Neuron (in vitro differentiated cells): ENCODE measurements at regions not wholly inside any gene's neighbourhood (a gene's known extent, or its start where the extent isn't known, plus 50 kb on each side); places are given as distances from the start of the nearest gene placed in this dataset.
"Not testable (repeated sequence)": the region's sequence is repeated elsewhere in the genome, so short reads cannot be mapped to it uniquely, and the experiment has no call there.

Experiments
- H2AFZ ChIP-seq: one replicate; pipeline ENCODE4 v1.6.1; 2013; ENCODE audit warnings: low read depth, mild to moderate bottlenecking, inconsistent platforms, low read length, moderate library complexity
- H3K27me3 ChIP-seq: one replicate; pipeline ENCODE4 v1.6.1; 2013; ENCODE audit warnings: low read length; ENCODE audit not compliant: insufficient read depth
- H3K36me3 ChIP-seq: one replicate; pipeline ENCODE4 v1.6.1; 2013; ENCODE audit warnings: low read length; ENCODE audit not compliant: insufficient read depth
- H3K4me1 ChIP-seq: one replicate; pipeline ENCODE4 v1.6.1; 2013; ENCODE audit warnings: low read length; ENCODE audit not compliant: insufficient read depth
- H3K4me3 ChIP-seq: 2 replicates; pipeline ENCODE4 v1.5.1; 2013; ENCODE audit warnings: mild to moderate bottlenecking, low read length, moderate library complexity
- H3K9me3 ChIP-seq: one replicate; pipeline ENCODE4 v1.6.1; 2013; ENCODE audit warnings: low read length

DNA sequence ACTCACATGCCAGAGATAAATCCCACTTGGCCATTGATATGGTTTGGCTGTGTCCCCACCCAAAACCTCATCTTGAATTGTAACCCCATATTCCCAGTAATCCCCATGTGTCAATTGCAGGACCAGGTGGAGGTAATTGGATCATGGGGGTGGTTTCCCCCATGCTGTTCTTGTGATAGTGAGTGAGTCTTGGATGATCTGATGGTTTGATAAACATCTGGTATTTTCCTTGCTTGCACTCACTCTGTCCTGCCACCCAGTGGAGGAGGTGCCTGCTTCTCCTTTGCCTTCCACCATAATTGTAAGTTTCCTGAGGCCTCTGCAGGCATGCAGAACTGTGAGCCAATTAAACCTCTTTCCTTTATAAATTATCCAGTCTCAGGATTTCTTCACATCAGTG lies 50.4 kb upstream of the B3GAT2 start:
- not testable (repeated sequence) for H3K4me3 ChIP-seq, H3K9me3 ChIP-seq, H2AFZ ChIP-seq, H3K36me3 ChIP-seq, H3K27me3 ChIP-seq
- H3K4me1 ChIP-seq = peaks cover 11% of the 10 kb centered on the region

DNA sequence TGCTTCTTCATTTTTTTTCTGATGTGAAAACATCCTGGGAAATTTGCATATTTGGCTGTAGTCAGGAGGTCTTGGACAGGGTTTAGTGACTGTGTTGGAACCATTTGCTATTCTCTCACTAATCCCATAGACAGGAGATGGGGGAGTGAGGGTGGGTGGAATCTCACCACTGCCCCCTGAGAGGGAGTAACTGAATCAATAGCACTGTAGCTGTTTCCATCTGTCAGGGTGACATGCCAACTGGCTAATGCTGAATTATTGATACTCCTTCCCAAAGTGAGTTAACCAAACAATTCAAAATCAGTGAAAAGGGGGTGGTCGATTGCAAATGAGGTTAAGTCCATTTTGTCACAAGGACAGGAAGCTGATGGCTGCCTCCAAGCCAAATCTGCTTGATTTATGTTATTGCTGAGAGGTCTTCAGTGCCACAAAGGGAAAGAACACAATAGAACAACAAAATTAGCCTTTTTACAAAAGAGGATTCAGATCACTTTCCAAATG lies 55.1 kb upstream of the B3GAT2 start:
- Histone ChIP-seq H2AFZ (no peak overlapping the region), H3K9me3 (peaks cover 4% of the 10 kb centered on the region), H3K36me3 (no peaks in the 10 kb centered on the region), H3K4me3 (no peak overlapping the region), H3K4me1 (peaks cover 15% of the 10 kb centered on the region), H3K27me3 (no peaks in the 10 kb centered on the region)

DNA sequence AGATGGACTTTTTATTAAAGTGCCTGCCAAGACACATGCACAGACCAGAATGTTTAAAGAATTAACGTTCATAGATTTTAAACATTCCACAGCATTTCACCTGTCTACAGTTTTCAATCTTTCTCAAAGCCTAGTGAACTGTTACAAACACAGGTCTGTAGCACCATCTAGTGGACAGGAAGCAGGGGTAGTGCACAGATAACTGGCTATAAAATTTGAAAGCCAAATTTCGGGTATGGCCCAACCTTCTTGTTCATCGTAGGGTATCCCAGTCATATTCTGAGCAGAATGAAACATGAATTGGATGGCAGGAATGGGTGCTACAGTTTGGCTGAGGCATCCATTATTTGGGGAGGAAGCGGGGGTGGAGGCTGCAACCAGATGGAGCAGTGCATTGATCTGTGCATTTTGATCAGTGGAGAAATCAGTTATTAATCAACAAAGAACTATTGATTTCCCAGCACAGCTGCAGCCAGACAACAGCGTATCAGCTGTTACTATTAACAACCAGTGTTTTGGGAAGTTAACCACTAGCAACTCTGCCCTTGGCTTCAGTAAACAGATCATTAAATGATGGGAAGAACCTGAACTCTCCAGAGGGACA lies 56.1 kb upstream of the B3GAT2 start:
- Histone ChIP-seq H3K4me3 (no peak overlapping the region), H3K27me3 (no peaks in the 10 kb centered on the region), H2AFZ (no peak overlapping the region), H3K9me3 (peaks cover 4% of the 10 kb centered on the region), H3K4me1 (peaks cover 15% of the 10 kb centered on the region), H3K36me3 (no peaks in the 10 kb centered on the region)

DNA sequence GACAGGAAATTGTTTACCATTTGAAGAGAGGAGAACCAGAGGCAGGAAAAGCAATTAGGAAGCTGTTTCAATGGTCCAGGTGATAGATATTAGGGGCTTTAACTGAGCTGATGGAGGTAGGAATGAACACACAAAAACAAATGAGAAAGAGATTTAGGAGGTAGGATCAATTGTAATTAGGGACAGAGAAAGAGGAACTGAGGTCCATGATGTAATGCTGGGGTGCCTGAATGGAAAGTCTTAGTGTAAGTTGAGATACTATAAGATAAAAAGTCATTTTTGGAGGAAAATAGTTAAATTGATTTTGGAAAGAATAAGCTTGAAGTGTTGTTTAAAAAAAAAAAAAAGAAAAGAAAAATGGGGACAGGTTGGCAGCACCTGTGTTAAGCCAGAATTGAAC lies 58.5 kb upstream of the B3GAT2 start:
- Histone ChIP-seq H2AFZ (no peak overlapping the region), H3K27me3 (no peaks in the 10 kb centered on the region), H3K4me3 (no peak overlapping the region), H3K36me3 (no peaks in the 10 kb centered on the region), H3K4me1 (peaks cover 15% of the 10 kb centered on the region), H3K9me3 (no peaks in the 10 kb centered on the region)

DNA sequence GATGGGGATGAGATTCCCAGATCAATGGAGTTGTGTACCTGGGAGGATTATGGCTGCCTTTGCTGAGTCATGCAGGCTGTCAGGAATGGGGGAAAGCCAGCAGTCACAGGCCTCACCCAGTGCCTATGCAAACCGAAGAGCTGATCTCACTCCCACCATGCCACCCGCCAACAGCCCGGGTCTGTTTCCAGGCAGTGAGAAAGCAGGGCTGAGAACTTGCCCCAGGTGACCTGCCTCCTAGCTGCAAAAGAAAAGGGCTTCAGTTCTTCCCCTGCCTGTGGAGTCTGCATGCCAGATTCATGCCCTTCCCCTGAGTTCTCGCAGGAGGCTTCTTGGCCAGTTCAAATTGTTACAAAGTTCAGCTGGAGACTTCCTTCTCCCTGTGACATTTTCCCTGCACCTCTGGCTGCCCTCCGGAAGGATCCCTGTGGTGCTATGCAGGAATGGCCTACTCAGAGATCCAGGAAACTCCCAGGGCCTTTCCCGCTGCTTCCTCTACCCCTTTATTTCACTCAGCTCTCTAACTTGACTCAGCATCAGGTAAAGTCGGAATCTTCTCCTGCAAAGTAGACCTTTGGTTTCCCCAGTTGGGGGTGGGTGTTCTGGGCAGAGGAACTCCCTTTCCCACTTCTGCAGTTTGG lies 71.5 kb upstream of the B3GAT2 start:
- Histone ChIP-seq H3K27me3 (no peaks in the 10 kb centered on the region), H3K4me3 (no peak overlapping the region), H3K36me3 (no peaks in the 10 kb centered on the region), H3K4me1 (peaks cover 25% of the 10 kb centered on the region), H2AFZ (no peak overlapping the region), H3K9me3 (no peaks in the 10 kb centered on the region)

DNA sequence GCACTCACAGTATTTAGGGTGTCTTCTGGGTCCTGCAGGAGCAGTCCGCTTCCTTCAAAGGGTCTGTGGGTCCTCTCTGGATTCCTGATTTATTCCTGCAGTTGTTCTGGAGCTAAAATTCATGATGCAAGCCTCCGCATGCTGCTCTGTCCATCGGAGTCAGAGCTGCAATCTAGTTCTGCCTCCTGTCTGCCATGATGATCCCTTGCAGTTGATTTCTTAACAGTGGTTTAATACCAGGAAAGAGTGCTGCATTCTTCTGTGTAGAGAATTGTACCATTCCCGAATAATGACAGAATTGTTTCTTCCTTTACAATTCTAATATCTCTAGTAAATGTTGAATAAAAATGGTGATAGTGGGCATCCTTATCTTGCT lies 72.0 kb upstream of the B3GAT2 start:
- Histone ChIP-seq H3K27me3 (no peaks in the 10 kb centered on the region), H2AFZ (no peak overlapping the region), H3K36me3 (no peaks in the 10 kb centered on the region), H3K4me1 (peaks cover 29% of the 10 kb centered on the region), H3K9me3 (no peaks in the 10 kb centered on the region), H3K4me3 (no peak overlapping the region)

DNA sequence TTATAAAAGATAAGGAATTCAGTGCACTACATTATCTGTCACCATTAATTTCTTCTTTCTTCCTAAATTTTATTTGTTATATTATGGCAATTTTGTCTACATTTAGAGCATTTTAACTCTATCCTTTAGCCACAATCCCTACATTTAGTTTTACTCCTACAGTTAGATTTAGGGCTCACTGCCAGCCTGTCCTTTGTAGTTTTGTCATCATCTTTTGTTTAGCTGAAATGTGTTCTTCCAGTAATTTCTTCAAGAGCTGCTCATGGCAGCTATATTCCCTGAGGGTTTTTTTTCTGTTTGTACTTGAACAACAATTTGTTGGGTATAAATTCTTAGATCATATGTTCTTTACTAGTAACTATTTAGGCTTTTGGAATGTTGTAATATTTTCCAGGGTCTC lies 72.7 kb upstream of the B3GAT2 start:
- no peaks in the 10 kb centered on the region for H3K27me3 ChIP-seq
- H3K36me3 ChIP-seq = no peaks in the 10 kb centered on the region
- peaks cover 35% of the 10 kb centered on the region for H3K4me1 ChIP-seq
- no peaks in the 10 kb centered on the region for H3K9me3 ChIP-seq
- H2AFZ ChIP-seq = no peak overlapping the region
- no peak overlapping the region for H3K4me3 ChIP-seq

DNA sequence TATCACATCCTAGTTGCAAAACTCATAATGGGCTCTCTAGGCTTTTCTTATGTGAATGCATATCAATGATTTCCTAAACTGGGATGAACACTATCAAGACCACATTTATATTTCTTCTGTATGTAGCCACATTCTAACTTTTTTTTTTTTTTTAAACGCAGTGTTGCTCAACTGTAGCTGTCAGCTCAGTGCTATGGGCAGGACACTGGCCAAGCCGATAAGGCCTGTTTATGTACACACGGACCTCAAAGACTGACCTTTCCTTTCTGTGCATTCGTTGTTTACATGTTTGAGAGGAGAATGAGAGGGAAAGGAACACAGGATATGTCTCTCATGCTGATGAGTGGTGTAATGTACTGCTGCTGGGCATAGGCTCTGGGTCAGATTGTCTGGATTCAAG lies 75.1 kb upstream of the B3GAT2 start:
- Histone ChIP-seq H3K36me3 (no peaks in the 10 kb centered on the region), H3K9me3 (no peaks in the 10 kb centered on the region), H3K4me1 (peaks cover 43% of the 10 kb centered on the region), H2AFZ (no peak overlapping the region), H3K27me3 (no peaks in the 10 kb centered on the region), H3K4me3 (no peak overlapping the region)

DNA sequence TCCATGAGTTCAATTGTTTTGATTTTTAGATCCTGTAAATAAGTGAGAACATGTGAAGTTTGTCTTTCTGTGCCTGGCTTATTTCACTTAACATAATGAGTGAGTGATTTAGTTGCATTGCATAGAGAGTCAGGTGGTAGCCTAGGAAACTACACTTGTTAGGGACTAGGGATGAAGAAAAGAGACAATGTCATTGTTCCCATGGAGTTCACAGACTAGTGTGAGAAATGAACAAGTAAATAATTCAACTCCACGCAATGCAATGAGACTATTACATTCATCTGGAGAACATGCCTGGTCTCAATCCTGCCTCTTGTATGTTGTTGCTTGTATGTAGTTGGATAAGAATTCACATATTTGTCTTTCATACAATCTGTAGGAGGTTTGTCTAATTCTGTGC lies 76.3 kb upstream of the B3GAT2 start:
- H3K27me3 ChIP-seq = no peaks in the 10 kb centered on the region
- no peaks in the 10 kb centered on the region for H3K9me3 ChIP-seq

DNA sequence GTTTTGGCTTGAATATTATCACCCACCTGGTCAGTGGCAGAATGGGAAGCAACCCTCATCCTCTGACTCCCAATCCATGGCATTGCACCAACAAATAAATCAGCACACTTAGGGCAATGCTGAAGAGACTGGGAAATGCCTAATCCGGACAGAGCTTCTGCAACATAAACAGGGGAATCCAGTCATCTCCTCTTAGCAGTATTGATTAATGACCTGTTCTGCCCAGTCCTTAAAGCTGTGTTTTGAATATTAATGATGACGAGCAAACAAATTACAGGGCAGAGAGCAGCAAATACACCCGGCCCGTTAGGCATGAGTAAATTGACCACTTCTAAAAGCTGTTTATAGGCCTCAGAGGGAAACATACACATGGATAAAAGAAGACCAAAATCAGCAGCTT lies 77.0 kb upstream of the B3GAT2 start:
- no peaks in the 10 kb centered on the region for H3K9me3 ChIP-seq
- H3K4me3 ChIP-seq = no peak overlapping the region
- no peak overlapping the region for H2AFZ ChIP-seq
- no peaks in the 10 kb centered on the region for H3K27me3 ChIP-seq
- peaks cover 37% of the 10 kb centered on the region for H3K4me1 ChIP-seq
- H3K36me3 ChIP-seq = no peaks in the 10 kb centered on the region

More for the DNA sequence above, 76.3 kb upstream of the B3GAT2 start:
- Histone ChIP-seq H3K4me1 (peaks cover 42% of the 10 kb centered on the region), H3K4me3 (no peak overlapping the region), H3K36me3 (no peaks in the 10 kb centered on the region), H2AFZ (no peak overlapping the region)

DNA sequence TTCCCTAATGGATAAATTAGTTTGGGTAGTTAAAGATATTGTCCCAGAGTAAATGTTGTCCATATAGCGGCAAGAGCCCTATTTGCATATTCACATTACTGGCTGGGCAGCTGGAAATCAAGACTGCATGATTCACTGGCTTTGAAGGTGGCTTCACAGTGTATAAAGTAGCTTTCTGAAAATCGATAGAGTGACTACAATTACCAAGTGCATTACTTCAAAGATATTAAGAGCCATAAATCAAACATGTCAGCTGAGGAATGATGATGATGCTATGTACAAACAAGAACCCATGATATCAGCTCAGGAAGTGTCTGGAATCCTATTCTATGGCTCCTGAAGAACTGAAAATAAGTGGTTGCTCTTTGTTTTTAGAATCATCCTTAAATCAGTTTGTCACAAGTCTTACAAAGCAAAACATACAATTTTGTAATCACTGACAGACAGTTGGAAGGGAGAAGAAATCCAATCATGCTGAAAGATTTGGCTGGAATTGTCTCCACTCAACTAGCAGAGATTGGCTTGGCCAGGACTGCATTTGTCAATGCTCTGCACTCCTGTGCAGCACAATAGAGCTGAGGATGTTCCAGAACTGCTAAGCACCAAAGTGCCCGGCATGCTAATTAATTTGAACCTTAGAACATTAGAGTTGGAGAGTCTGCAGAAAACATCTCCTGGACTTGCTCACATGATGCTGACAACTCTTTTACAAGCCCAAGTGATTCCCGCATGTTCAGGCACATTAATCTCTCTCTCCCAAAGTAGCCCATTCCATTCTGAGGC lies 77.9 kb upstream of the B3GAT2 start:
- Histone ChIP-seq H3K9me3 (no peaks in the 10 kb centered on the region), H3K36me3 (no peaks in the 10 kb centered on the region), H2AFZ (no peak overlapping the region), H3K27me3 (no peaks in the 10 kb centered on the region), H3K4me3 (no peak overlapping the region), H3K4me1 (peaks cover 37% of the 10 kb centered on the region)

DNA sequence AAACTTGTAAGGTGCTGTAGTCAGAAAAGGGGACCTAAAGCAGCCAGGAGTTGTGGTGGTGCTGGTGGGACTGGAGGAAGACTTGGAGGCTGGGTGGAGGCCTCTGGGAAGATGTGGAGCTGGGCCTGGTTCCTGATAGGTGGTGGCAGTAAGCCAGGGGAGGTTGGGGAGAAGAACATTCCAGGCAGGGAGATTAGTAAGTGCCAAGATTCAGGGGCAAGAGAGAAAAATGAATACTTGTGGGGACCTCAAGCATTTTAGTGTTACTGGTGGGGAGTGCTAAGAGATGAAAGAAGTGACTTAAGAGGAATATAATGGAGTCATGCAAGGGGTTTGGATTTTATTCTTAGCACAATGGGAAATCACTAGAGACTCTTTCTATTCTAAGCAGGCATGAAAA lies 79.0 kb upstream of the B3GAT2 start:
- Histone ChIP-seq H3K4me3 (no peak overlapping the region), H2AFZ (no peak overlapping the region), H3K27me3 (no peaks in the 10 kb centered on the region), H3K9me3 (no peaks in the 10 kb centered on the region), H3K36me3 (no peaks in the 10 kb centered on the region), H3K4me1 (peaks cover 37% of the 10 kb centered on the region)

DNA sequence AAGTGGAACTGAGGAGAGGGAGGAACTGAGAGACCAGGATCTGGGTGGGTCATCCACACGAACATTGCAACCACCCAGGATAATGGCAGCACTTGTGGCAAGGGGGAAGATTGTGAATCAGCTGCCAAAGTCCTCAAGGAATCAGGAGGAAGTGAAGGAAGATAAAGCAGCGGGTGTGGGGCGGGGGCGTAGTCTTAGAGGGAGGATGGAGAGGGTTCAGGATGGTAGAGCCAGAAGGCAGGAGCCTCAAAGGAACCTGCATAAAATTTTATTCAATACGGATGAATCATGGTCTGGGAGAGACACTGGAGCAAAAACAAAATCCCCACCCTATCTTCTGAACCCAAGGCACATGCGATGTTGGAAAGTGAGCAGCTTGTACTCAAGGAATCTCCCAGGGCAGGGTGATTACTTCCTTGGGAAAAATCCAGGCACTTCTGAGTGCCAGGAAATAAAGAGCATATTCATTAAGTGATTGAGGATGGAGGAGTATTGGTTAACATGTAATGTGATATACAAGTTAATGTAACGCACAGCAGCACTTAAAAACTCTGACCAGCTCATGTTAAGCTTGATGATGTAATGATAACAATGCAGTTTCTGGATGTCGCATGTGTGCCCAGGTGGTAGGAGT lies 82.0 kb upstream of the B3GAT2 start:
- Histone ChIP-seq H3K4me1 (peaks cover 16% of the 10 kb centered on the region), H3K4me3 (no peak overlapping the region), H3K36me3 (no peaks in the 10 kb centered on the region), H3K9me3 (no peaks in the 10 kb centered on the region), H3K27me3 (no peaks in the 10 kb centered on the region), H2AFZ (no peak overlapping the region)
